AG04450 (cell line): ENCODE measurements at regions not wholly inside any gene's neighbourhood (a gene's known extent, or its start where the extent isn't known, plus 50 kb on each side); places are given as distances from the start of the nearest gene placed in this dataset.

ENCODE experiments used
- CTCF ChIA-PET: fragments of 300-600, 350-600 bp; formaldehyde crosslinking; extraction: SDS; loops from one replicate; lab custom pipeline; 2022; ENCODE audit warnings: antibody characterized with exemption, inconsistent platforms; lab: Charles Lee
- POLR2A ChIA-PET: fragments of 350-600 bp; formaldehyde crosslinking; extraction: SDS; loops from one replicate; lab custom pipeline; 2021; ENCODE audit warnings: antibody characterized with exemption, inconsistent platforms; lab: Yijun Ruan, JAX
- DNase-seq: peaks from one replicate; pipeline ENCODE4 v3.0.0-alpha.2; 2011; ENCODE audit warnings: low read depth, low spot score
- H3K27ac ChIP-seq: one replicate; pipeline ENCODE4 v1.5.1; 2012; ENCODE audit warnings: low read depth, low read length, control low read depth
- H3K27me3 ChIP-seq: one replicate; pipeline ENCODE4 v1.6.0; 2012; ENCODE audit warnings: low read length; ENCODE audit not compliant: control insufficient read depth, insufficient read depth
- H3K4me3 ChIP-seq: 2 replicates; pipeline ENCODE4 v1.5.1; 2011; ENCODE audit warnings: mild to moderate bottlenecking, low read depth, low read length, control low read depth
- H3K9me3 ChIP-seq: 2 replicates; pipeline ENCODE4 v1.5.1; 2012; ENCODE audit warnings: low read length; ENCODE audit not compliant: control insufficient read depth, insufficient read depth
- TF ChIP-seq, protein P1 (sequence below): IDR thresholded peaks from 2 replicates; pipeline ENCODE4 v1.5.1; 2011; ENCODE audit warnings: low read depth, low read length, control low read depth, inconsistent platforms

DNA sequence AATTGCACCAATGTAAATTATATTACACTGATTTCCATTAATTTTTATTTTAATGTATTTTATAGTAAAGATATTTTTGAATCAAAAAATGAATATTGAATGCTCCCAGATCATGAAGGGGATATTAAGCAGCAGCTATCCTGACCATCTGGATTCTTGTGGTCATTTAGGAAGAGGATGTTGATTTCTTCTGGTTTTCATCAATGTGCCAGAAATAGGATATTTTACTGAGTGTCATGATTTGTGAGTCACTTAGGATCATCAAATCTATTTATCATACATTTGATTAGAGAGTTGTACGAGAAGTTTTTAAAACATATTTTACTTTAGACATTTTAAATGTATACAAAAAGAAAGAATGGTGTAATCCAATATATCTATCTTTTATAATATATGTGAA is 366.3 kb upstream of the CHRM2 start:
- Histone ChIP-seq H3K27ac (no peak overlapping the region), H3K27me3 (no peaks in the 10 kb centered on the region), H3K9me3 (no peaks in the 10 kb centered on the region), H3K4me3 (no peak overlapping the region)
- ChIA-PET POLR2A (no interaction called here), CTCF (no interaction called here)
- no peak for DNase-seq
- TF ChIP-seq, protein P1, sequence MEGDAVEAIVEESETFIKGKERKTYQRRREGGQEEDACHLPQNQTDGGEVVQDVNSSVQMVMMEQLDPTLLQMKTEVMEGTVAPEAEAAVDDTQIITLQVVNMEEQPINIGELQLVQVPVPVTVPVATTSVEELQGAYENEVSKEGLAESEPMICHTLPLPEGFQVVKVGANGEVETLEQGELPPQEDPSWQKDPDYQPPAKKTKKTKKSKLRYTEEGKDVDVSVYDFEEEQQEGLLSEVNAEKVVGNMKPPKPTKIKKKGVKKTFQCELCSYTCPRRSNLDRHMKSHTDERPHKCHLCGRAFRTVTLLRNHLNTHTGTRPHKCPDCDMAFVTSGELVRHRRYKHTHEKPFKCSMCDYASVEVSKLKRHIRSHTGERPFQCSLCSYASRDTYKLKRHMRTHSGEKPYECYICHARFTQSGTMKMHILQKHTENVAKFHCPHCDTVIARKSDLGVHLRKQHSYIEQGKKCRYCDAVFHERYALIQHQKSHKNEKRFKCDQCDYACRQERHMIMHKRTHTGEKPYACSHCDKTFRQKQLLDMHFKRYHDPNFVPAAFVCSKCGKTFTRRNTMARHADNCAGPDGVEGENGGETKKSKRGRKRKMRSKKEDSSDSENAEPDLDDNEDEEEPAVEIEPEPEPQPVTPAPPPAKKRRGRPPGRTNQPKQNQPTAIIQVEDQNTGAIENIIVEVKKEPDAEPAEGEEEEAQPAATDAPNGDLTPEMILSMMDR: no peak

DNA sequence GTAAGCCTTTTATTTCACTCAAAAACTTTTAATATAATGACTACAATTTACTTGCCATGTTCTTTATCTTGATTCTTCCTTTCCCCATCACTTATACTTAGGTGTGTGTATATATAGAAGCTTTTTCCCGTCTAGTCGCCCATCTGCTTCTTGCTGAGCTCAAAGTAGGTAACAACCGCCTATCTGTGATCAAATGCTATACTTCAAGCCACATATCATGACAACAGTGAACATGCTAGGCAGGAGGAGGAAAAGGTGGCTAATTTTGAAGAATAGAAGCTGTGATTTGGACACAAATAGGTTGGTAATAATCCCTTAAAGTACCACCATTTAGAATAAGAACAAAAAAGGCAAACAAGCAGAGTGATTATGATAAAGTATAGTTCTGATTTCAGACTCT is 367.3 kb upstream of the CHRM2 start:
- ChIA-PET CTCF (no interaction called here), POLR2A (no interaction called here)
- Histone ChIP-seq H3K4me3 (no peak overlapping the region), H3K27me3 (no peaks in the 10 kb centered on the region), H3K27ac (no peak overlapping the region), H3K9me3 (no peaks in the 10 kb centered on the region)
- TF ChIP-seq, protein P1: no peak
- no peak for DNase-seq

DNA sequence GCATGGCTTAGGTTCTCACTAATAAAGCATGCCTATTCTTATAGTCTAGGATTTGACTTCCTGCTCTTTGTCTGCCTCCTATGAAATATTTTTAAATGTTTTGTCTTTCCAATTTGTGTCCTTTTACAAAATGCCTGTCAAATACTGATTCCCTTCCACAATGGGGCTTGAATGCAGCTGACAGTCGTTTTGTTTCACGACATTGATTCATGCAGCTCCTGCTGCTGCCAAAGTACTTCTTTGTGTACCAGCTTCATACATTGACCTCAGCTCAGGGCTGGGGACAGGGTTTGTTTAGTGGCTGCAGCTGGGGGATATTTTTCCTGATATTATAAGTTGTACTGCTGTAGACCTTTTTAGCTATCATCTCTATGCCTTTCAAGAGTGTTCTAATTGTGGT is 371.9 kb upstream of the CHRM2 start:
- CTCF ChIA-PET: no interaction called here
- Histone ChIP-seq H3K9me3 (no peaks in the 10 kb centered on the region), H3K4me3 (no peak overlapping the region), H3K27me3 (no peaks in the 10 kb centered on the region), H3K27ac (no peak overlapping the region)
- DNase-seq: no peak
- POLR2A ChIA-PET: no interaction called here
- TF ChIP-seq, protein P1: no peak

DNA sequence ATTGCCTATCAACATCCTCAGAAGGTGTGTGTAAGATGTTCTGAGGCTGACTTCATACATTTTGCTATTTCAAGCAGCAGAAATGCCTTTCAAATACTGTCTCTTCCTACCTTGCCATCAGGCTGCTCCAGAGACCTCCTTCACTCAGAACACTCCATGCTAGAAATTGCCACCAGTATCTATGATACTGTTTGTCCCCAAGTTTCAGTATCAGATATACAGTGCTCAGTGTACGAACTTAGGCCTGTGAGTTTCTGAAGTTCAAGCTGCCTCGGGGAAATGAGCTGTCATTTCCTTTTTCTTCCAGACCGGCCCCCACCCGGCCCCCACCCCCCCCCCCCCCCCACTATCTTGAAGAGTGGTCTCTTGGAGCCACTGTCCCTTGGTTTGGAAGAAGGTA is 373.4 kb upstream of the CHRM2 start:
- CTCF ChIA-PET: no interaction called here
- POLR2A ChIA-PET: no interaction called here
- no peak for DNase-seq
- TF ChIP-seq, protein P1: no peak
- H3K9me3 ChIP-seq: no peaks in the 10 kb centered on the region
- H3K4me3 ChIP-seq: no peak overlapping the region
- no peak overlapping the region for H3K27ac ChIP-seq
- no peaks in the 10 kb centered on the region for H3K27me3 ChIP-seq

DNA sequence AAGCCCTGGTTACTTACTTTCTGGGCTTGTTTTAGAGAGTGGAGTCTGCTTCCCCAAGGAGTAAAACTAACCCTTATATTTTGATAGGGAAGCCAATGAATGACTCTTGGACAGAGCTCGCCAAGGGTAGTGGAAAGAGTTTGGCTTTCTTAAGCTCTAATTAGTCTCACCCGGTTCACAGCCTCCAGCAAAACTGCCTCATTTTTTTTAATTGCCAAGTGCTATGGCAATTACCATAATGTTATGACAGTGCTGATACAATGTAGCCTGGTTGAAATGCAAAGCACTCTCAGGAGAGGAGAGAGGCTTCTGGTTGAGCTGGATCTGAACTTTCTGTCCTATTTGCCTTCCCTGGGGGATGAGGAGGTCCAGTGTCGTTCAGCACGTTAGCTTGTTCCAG is 376.1 kb upstream of the CHRM2 start:
- no peak overlapping the region for H3K4me3 ChIP-seq
- no peak for DNase-seq
- H3K9me3 ChIP-seq: no peaks in the 10 kb centered on the region
- TF ChIP-seq, protein P1: no peak
- POLR2A ChIA-PET: no interaction called here
- no peaks in the 10 kb centered on the region for H3K27me3 ChIP-seq
- no peak overlapping the region for H3K27ac ChIP-seq
- CTCF ChIA-PET: interaction anchor here (0.6 kb wide), 1 partner anchor 172 kb away, joined by 3 read pairs; no protein-coding TSS in a partner anchor
